NT2/D1 (cell line): ENCODE measurements at regions not wholly inside any gene's neighbourhood (a gene's known extent, or its start where the extent isn't known, plus 50 kb on each side); places are given as distances from the start of the nearest gene placed in this dataset.

Experiments
- YY1 ChIP-seq: IDR thresholded peaks from 2 replicates; pipeline ENCODE4 v1.6.1; 2011; ENCODE audit not compliant: insufficient read length, insufficient read depth
- ZNF274 ChIP-seq: IDR thresholded peaks from 2 replicates; pipeline ENCODE4 v1.6.1; 2011; ENCODE audit warnings: mild to moderate bottlenecking, low read depth, low read length

DNA sequence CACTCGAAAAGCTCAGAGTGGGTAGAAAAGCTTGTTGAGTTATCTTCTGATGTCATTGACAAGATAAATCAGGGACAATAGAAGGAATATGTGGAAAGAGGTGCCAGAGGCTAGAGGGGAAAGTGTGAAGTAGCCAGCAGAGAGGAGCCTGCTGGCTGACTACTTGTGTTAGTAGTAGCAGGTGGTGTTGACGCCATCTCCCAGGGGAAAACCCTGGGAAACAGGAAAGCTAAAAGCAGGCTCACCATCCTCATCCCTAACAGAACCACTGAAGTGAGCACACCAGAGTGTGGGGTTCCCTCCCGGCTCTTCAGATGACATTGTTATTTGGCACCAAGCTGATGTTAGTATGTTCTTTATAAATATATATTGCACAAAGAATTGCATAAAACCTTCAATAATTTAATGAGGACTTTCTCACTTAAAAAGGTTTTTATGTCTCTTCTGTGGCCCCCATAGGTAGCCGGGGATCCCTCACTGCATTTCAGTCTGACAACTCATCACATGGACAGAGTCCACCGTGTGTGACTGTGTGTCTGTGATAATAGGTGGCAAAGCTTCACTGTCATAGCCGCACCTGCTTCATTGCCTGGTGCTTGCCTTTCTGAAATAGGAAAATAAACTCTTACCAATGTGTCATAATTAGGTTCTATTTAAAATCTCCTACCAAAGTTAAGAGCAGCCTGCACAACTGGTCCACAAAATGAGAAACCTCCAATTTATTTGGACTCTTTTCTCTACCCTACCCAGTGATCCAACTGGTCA, 63.2 kb upstream of the TOP3B start:
- TF ChIP-seq YY1 (no peak), ZNF274 (no peak)
